DND-41 (cell line): ENCODE measurements at regions not wholly inside any gene's neighbourhood (a gene's known extent, or its start where the extent isn't known, plus 50 kb on each side); places are given as distances from the start of the nearest gene placed in this dataset.

Experiments
- ATAC-seq: fragments of 200-7000 bp; cut with Tn5 transposase; 3 replicates; pipeline ENCODE4 v1.9.1; 2021; ENCODE audit warnings: low read depth; ENCODE audit not compliant: insufficient read depth
- DNase-seq: peaks from one replicate; pipeline ENCODE4 v3.0.0-alpha.2; 2020
- H2AFZ ChIP-seq: 2 replicates; pipeline ENCODE4 v1.6.0; 2012; ENCODE audit warnings: low read depth, low read length
- H3K27ac ChIP-seq: 2 replicates; pipeline ENCODE4 v1.5.1; 2012; ENCODE audit warnings: low read length, inconsistent platforms
- H3K27me3 ChIP-seq: fragments of 200-600 bp; sonication (generic); 2 replicates; pipeline ENCODE4 v1.6.0; 2012; ENCODE audit warnings: low read length, mild to moderate bottlenecking, inconsistent platforms; ENCODE audit not compliant: insufficient read depth, poor library complexity
- H3K36me3 ChIP-seq: 2 replicates; pipeline ENCODE4 v1.5.1; 2012; ENCODE audit warnings: low read length, inconsistent platforms; ENCODE audit not compliant: insufficient read depth
- H3K4me1 ChIP-seq: 2 replicates; pipeline ENCODE4 v1.5.1; 2012; ENCODE audit warnings: mild to moderate bottlenecking, low read length; ENCODE audit not compliant: insufficient read depth
- H3K4me2 ChIP-seq: 2 replicates; pipeline ENCODE4 v1.6.0; 2012; ENCODE audit warnings: mild to moderate bottlenecking, moderate library complexity, low read length, inconsistent platforms; ENCODE audit not compliant: insufficient read depth
- H3K4me3 ChIP-seq, 2 experiments: fragments of 200-600 bp in 1 of 2; shearing (Covaris generic) in 1 of 2; 2 replicates each; pipeline ENCODE4 v1.5.1; 2012 to 2016; ENCODE audit warnings: inconsistent platforms in 2 of 2, low read length in 2 of 2, mild to moderate bottlenecking in 2 of 2, low read depth in 1 of 2, moderate library complexity in 1 of 2
- H3K79me2 ChIP-seq: 2 replicates; pipeline ENCODE4 v1.6.0; 2012; ENCODE audit warnings: low read length, inconsistent platforms; ENCODE audit not compliant: insufficient read depth
- H3K9ac ChIP-seq: 2 replicates; pipeline ENCODE4 v1.6.0; 2012; ENCODE audit warnings: low read depth, mild to moderate bottlenecking, inconsistent platforms, low read length, moderate library complexity
- H3K9me3 ChIP-seq: 2 replicates; pipeline ENCODE4 v1.5.1; 2012; ENCODE audit warnings: low read length, moderate library complexity, mild to moderate bottlenecking, inconsistent platforms; ENCODE audit not compliant: insufficient read depth, severe bottlenecking
- H4K20me1 ChIP-seq: 2 replicates; pipeline ENCODE4 v1.6.0; 2012; ENCODE audit warnings: low read length; ENCODE audit not compliant: insufficient read depth
- CTCF ChIP-seq: IDR thresholded peaks from 2 replicates; pipeline ENCODE4 v1.5.1; 2012; ENCODE audit warnings: borderline replicate concordance, low read length, moderate library complexity, mild to moderate bottlenecking; ENCODE audit not compliant: poor library complexity, severe bottlenecking; ENCODE audit errors: extremely low read depth
- EZH2 ChIP-seq: IDR thresholded peaks from 3 replicates; pipeline ENCODE4 v1.6.1; 2012; ENCODE audit warnings: borderline replicate concordance, low read depth, mild to moderate bottlenecking, moderate library complexity, low read length, inconsistent platforms; ENCODE audit not compliant: severe bottlenecking

DNA sequence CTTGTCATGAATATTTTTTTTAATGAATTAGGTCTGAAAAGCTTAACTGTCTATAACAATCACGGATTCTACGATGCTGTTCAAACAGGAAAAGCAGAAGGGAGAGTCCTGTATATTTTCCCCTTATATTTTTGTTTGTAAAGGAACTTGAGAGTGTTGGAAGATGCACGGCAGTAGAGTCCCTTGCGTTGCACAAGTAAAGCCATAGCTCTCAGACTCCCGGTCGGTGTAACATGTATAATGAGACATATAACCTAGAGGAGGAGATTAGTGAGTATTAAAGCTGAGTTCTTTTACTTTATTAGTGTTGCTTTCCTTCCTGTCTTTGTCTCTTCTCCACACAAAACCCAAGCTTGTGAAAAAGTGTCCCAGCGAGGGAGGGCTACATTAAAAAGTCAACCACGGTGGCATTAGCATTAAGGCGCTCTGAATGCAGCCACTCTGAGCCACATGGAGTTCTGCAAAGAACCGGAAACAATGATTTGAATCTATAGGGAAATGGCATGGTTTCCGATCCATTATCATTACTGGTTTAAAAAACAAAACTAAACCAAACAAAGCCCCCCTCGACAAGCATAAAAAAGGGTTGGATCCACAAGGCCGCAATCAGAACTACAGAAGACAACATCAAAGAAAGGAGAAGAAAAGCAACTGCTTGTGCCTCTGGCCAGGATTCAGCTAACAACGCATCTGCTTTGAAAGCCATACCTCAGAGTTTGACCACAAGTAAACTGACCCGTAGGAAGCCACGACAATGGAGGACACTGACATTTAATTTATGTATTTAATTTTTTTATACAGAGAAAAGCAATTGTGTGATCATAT lies 356.8 kb downstream of the LMO4 start:
- Histone ChIP-seq H3K4me1 (no peaks in the 10 kb centered on the region), H3K79me2 (no peaks in the 10 kb centered on the region), H3K27me3 (no peaks in the 10 kb centered on the region), H4K20me1 (no peaks in the 10 kb centered on the region), H3K9me3 (no peaks in the 10 kb centered on the region), H3K4me2 (no peak overlapping the region), H3K4me3 (no peak overlapping the region), H2AFZ (no peak overlapping the region), H3K9ac (no peak overlapping the region), H3K27ac (no peak overlapping the region), H3K36me3 (no peaks in the 10 kb centered on the region)
- ATAC-seq (no peak), DNase-seq (no peak)
- TF ChIP-seq CTCF (no peak), EZH2 (no peak)

- TF ChIP-seq EZH2 (no peak), CTCF (no peak)
- no peak overlapping the region for H3K9ac ChIP-seq
- no peaks in the 10 kb centered on the region for H4K20me1 ChIP-seq
- H3K9me3 ChIP-seq = no peaks in the 10 kb centered on the region
- ATAC-seq (no peak), DNase-seq (no peak)
- no peak overlapping the region for H3K4me2 ChIP-seq
- no peak overlapping the region for H2AFZ ChIP-seq
- H3K27me3 ChIP-seq = no peaks in the 10 kb centered on the region
- H3K36me3 ChIP-seq = no peaks in the 10 kb centered on the region
- no peaks in the 10 kb centered on the region for H3K79me2 ChIP-seq
- no peak overlapping the region for H3K4me3 ChIP-seq
- H3K4me1 ChIP-seq = no peaks in the 10 kb centered on the region
- no peak overlapping the region for H3K27ac ChIP-seq
Measured at GRCh38 chr1:87686136-87686495, 357.4 kb downstream of the LMO4 start.

- H4K20me1 ChIP-seq = no peaks in the 10 kb centered on the region
- no peak overlapping the region for H3K4me2 ChIP-seq
- ATAC-seq (no peak), DNase-seq (no peak)
- no peak overlapping the region for H3K9ac ChIP-seq
- H3K4me3 ChIP-seq = no peak overlapping the region
- TF ChIP-seq EZH2 = no peak
- no peaks in the 10 kb centered on the region for H3K27me3 ChIP-seq
- H3K79me2 ChIP-seq = no peaks in the 10 kb centered on the region
- no peak overlapping the region for H3K27ac ChIP-seq
- no peak overlapping the region for H2AFZ ChIP-seq
- no peaks in the 10 kb centered on the region for H3K4me1 ChIP-seq
- H3K36me3 ChIP-seq = no peaks in the 10 kb centered on the region
- H3K9me3 ChIP-seq = no peaks in the 10 kb centered on the region
Measured at GRCh38 chr1:87686671-87687070, 358.0 kb downstream of the LMO4 start.

- Histone ChIP-seq H3K27me3 (no peaks in the 10 kb centered on the region), H3K27ac (no peak overlapping the region), H3K9ac (no peak overlapping the region), H3K4me1 (no peaks in the 10 kb centered on the region), H3K79me2 (no peaks in the 10 kb centered on the region), H3K36me3 (no peaks in the 10 kb centered on the region), H3K4me2 (no peak overlapping the region), H3K9me3 (no peaks in the 10 kb centered on the region), H4K20me1 (no peaks in the 10 kb centered on the region), H3K4me3 (no peak overlapping the region), H2AFZ (no peak overlapping the region)
- ATAC-seq = no peak
- TF ChIP-seq CTCF = no peak
- DNase-seq = no peak
Measured at GRCh38 chr1:87688136-87688535, 359.5 kb downstream of the LMO4 start.
